ENCODE measurements at regions not wholly inside any gene's neighbourhood (a gene's known extent, or its start where the extent isn't known, plus 50 kb on each side); places are given as distances from the start of the nearest gene placed in this dataset.

DNA sequence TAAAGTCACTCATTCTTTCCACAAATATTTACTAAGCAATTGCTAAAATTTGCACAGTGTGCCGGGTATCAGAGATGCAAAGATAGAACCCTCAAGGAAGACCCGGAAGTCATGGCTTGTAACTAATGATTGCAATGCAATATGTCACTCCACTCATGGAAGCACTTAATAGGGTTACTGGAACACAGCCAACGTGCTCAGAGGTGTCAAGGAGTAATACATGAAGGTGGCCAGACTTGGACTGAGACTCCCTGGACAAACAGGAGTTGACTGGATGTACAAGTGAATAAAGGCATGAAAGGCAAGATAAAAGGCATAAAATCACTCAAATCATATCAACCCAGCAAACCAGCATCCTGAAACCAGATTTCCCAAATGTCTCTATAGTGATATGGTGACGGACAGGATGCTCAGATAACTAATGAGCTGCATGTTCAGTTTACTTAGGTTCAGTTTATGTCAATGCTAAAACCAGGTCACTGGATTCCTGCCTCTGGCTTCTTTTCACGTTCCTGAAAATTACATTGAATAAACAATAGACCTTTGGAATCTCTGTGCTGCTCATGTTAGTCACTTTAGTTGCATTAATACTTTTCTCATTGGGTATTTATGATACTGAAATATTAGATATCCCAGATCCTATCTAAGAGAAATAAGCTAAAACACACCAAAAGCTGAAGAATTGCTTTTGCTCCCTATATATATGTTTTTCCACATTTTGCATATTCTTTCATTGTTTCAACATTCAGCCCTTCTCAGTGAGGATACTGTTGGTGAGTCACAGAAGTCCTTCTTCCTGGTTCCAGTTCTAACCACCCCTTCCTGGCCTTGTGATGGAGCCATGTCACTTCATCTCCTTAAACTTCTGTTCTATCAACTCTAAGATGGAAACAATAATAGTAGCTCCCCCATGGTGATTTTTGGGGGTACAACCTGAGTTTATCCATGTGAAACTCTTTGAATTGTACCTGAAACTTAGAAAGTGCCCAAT lies 688.9 kb upstream of the ID2 start:
- TF ChIP-seq EP300 (IDR thresholded peaks at IDR 0.05; ENCODE audit: borderline replicate concordance) (no peak), NFIC (IDR thresholded peaks at IDR 0.05) (no peak)
